ENCODE measurements at regions not wholly inside any gene's neighbourhood (a gene's known extent, or its start where the extent isn't known, plus 50 kb on each side); places are given as distances from the start of the nearest gene placed in this dataset.

DNA sequence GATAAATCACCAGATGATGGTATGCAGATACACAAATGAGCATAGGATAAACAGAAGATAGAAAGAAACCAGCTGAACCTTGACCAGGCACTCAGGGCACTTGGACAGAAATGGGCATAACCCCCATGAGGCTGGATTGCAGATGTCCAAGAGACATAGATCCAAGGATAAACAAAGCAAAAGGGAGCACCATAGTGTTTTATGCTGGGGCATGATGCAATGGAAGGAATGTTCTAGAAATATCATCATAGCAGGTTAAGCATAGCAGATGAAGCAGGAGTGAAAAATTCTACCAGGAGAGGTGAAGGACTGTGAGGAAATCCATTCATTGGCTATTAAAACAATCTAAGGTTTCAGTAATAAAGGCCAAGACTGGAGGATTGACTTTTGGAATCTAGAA is 70.5 kb upstream of the TES start:
- in situ Hi-C loops (cut with HindIII; ENCODE audit: low pct_ligation_motif_present, low pct_unique_long_range_greater_than_20kb, low sequenced_read_pairs), result no loop called here
- no peak for DNase-seq

DNA sequence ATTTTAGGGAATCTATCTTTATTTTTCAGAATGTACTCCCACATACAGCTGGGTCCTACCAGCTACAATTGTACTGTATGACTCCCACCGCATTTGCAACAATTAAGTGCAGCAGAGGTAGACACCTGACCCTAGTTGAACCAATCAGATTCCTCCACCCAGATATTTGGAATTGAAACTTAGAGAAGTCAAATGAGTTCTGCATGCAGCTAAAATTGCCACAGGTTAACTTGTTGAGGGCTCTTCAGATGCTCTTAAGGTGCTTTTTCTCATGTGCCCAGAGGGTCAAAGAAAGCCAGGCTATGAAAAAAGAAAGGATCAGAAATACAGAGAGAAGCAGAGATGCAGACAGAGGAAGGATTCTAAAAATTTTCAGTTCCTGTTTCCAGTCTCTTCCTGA is 68.0 kb upstream of the TES start:
- no peak for DNase-seq
- in situ Hi-C loops (cut with HindIII; ENCODE audit: low pct_ligation_motif_present, low pct_unique_long_range_greater_than_20kb, low sequenced_read_pairs), result no loop called here

DNA sequence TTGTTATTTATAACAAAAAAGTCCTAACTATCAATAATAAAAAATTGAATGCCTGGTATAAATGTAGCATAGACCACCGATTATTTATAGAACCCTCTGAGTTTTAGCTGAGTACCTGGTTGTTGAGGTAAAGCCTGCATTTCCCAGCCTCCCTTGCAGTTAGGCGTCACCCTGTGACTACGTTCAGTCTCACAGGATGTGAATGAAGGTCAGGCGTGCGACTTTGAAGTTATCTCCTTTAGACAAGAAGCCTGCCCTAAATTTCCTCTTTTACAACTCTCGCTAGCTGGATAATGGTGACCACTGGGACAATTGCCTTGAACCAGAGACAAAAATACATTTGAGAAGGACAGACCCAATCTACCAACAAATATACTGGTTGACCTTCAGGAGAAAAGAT is 67.5 kb upstream of the TES start:
- no peak for DNase-seq

DNA sequence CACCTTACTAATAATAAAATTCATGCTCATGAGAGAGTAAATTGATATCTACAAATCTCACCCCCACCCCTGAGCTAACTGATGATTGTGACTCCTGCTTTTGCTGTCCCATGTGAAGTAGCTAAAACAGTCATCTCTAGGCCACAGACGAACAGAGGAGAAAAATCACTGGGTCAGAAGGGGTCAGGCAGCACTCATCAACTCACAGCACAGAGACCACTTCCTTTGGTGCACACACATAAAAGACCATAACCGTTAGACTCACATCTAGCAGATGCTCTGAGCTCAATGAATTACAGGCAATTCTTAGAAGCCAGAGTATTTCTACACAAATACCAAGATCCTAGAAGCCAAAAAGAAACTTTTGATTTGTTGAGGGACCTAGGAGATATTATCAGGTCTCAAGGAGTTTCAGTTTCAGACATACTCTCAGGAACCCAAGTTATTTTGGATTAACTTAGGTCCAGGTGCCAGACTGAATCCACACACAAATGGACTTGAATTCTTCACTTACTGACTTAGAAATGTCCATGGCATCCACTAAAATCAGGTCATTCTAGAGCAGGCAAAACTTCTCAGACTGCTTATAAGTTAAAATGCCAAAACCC is 65.0 kb upstream of the TES start:
- DNase-seq, result no peak
- in situ Hi-C loops (cut with HindIII; ENCODE audit: low pct_ligation_motif_present, low pct_unique_long_range_greater_than_20kb, low sequenced_read_pairs), result no loop called here

More for the DNA sequence above, 67.5 kb upstream of the TES start:
- in situ Hi-C loops (cut with HindIII; ENCODE audit: low pct_ligation_motif_present, low pct_unique_long_range_greater_than_20kb, low sequenced_read_pairs), result no loop called here

DNA sequence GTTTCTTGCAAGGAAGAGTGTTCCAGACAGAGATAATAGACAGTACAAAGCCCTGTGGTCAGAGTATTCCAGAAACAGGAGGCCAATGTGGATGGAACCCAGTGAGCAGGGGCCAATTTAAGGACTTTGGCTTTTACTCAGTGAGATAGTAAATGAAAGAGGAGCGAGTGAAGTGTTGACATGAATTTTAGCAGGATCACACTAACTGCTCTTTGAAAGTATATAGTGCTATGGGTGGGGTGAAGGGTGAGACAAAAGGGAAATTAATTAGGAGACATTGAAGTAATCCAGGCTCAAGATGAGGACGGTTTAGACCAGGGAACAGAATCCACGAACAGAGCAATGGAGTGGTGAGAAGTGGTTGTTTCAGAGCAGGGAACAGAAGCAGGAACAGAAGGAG is 62.2 kb upstream of the TES start:
- DNase-seq, result no peak
- in situ Hi-C loops (cut with HindIII; ENCODE audit: low pct_ligation_motif_present, low pct_unique_long_range_greater_than_20kb, low sequenced_read_pairs), result no loop called here

DNA sequence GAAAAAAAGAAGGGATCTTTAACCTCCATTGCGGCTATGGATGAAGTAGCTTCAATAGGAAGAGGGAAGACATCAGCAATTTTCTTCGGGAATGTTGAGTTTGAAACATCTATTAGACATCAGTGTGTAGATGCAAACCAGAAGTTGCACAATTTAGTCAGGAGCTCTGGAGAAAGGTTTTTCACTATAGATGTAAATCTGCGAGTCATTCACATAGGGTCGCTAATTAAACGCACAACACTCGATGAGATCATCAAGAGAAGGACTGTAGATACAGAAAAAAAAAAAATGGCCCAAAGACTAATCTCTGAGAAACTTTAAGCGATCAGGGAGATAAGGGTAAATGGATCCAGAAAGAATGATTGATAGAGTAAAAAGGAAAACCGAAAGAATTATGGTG is 61.7 kb upstream of the TES start:
- in situ Hi-C loops (cut with HindIII; ENCODE audit: low pct_ligation_motif_present, low pct_unique_long_range_greater_than_20kb, low sequenced_read_pairs), result no loop called here
- DNase-seq, result no peak

DNA sequence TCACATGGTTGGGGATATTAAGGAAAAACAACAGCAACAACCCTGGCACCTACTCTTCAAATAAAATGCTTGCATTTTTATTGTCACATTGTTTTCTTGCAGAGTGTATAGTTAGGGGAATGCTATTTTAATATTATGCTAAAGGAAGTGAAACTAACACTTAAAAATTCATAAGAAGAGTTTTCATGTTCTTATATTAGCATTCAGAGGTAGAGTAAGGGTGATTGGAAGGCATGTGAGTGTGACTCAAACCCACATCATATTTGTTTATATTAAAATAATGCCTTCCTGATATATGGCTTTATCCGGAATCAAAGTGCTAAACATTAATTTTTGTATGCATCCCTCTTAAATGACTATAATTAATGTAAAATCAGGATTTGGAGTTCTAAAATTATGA is 59.8 kb upstream of the TES start:
- no peak for DNase-seq
- in situ Hi-C loops (cut with HindIII; ENCODE audit: low pct_ligation_motif_present, low pct_unique_long_range_greater_than_20kb, low sequenced_read_pairs), result loop anchor here (25.0 kb wide), 1 partner anchor 437 kb away; no protein-coding TSS in a partner anchor

DNA sequence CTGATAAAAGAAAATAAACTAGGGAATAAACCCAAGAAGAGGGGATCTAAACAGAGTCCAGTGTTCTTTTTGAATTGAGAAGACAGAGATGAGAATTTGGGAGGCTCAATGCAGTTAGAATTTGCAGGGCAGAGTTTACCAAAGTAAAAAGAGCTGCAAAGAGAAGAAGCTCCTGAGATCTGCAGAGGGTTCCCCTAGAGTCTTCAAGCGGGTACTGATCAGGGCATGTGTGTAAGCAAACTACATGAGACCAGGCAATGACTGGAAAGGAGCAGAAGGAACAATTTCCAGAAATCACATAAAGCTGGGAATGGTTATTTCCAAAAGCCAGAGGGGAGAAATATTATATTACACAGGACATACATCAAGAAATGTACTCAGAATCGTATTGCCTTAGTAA is 58.1 kb upstream of the TES start:
- no peak for DNase-seq
- in situ Hi-C loops (cut with HindIII; ENCODE audit: low pct_ligation_motif_present, low pct_unique_long_range_greater_than_20kb, low sequenced_read_pairs), result loop anchor here (25.0 kb wide), 1 partner anchor 435 kb away; no protein-coding TSS in a partner anchor

DNA sequence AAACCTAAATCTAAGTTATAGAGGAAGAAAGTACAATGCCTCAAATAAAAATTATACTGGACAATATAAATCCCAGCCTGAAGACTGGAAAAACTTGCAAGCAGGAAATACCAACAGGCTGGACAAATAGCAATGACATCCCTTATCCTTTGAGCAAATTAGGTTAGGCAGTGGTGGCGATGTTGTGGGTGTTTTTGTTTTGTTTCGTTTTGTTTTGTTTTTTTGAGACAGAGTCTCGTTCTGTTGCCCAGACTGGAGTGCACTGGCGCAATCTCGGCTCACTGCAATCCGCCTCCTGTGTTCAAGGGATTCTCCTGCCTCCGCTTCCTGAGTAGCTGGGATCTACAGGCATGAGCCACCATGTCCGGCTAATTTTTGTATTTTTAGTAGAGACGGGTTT is 57.3 kb upstream of the TES start:
- in situ Hi-C loops (cut with HindIII; ENCODE audit: low pct_ligation_motif_present, low pct_unique_long_range_greater_than_20kb, low sequenced_read_pairs), result loop anchor here (25.0 kb wide), 1 partner anchor 434 kb away; no protein-coding TSS in a partner anchor
- DNase-seq, result no peak

DNA sequence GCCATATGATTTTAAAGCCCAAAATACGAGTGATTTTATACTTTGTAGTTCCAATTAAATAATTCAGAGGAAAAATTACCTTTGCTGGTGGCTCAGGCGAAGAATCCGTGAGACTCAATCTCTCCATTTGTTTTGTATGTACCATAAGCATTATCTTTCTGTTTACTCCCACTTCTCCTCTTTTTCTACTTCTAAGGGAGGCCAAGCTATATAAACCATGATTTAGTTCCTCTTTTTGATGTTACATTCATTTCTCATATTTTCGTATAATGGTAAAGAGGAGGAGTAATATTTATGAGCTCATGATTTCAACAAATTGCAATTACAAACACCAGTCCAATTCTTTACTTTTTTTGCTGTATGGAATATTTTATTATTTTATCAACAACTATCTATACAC is 50.6 kb upstream of the TES start:
- DNase-seq, result no peak
- in situ Hi-C loops (cut with HindIII; ENCODE audit: low pct_ligation_motif_present, low pct_unique_long_range_greater_than_20kb, low sequenced_read_pairs), result loop anchor here (25.0 kb wide), 1 partner anchor 428 kb away; no protein-coding TSS in a partner anchor

Measured in ACHN (cell line).